WTC11 (cell line): ENCODE measurements at regions not wholly inside any gene's neighbourhood (a gene's known extent, or its start where the extent isn't known, plus 50 kb on each side); places are given as distances from the start of the nearest gene placed in this dataset.

Experiments
- ATAC-seq: fragments of 200-7000 bp; cut with Tn5 transposase; 2 replicates; pipeline ENCODE4 v1.10.0; 2021; ENCODE audit warnings: mild to moderate bottlenecking, moderate library complexity
- CTCF ChIA-PET: fragments of 300-600 bp; sonication (Branson Sonifier 250); formaldehyde crosslinking; loops from one replicate; lab custom pipeline; 2021; ENCODE audit warnings: antibody characterized with exemption; lab: Charles Lee
- POLR2A ChIA-PET: fragments of 350-600 bp; sonication (Branson Sonifier 250); formaldehyde crosslinking; loops from one replicate; lab custom pipeline; 2021; ENCODE audit warnings: antibody characterized with exemption; lab: Charles Lee
- DNase-seq: peaks from one replicate; pipeline ENCODE4 v3.0.0; 2021; ENCODE audit warnings: low spot score
- H3K27ac Mint-ChIP-seq: 2 replicates; pipeline ENCODE4 v1.8.0; 2021; ENCODE audit warnings: mixed read lengths
- H3K27me3 Mint-ChIP-seq: 2 replicates; pipeline ENCODE4 v1.8.0; 2021; ENCODE audit warnings: low read depth, mild to moderate bottlenecking, moderate library complexity, mixed read lengths
- H3K36me3 Mint-ChIP-seq: 2 replicates; pipeline ENCODE4 v1.8.0; 2021; ENCODE audit warnings: mixed read lengths
- H3K4me1 Mint-ChIP-seq: 2 replicates; pipeline ENCODE4 v1.8.0; 2022; ENCODE audit warnings: mixed read lengths
- H3K4me3 Mint-ChIP-seq: 2 replicates; pipeline ENCODE4 v1.8.0; 2021; ENCODE audit warnings: mild to moderate bottlenecking, moderate library complexity, mixed read lengths
- H3K9me3 Mint-ChIP-seq: 2 replicates; pipeline ENCODE4 v1.8.0; 2021; ENCODE audit warnings: mixed read lengths
- ARID4B ChIP-seq: sonication (generic); formaldehyde crosslinking; IDR thresholded peaks from 2 replicates; pipeline ENCODE4 v1.8.0; 2023; ENCODE audit warnings: missing genetic modification reagents, mild to moderate bottlenecking, borderline replicate concordance
- CREB1 ChIP-seq: sonication (generic); formaldehyde crosslinking; IDR thresholded peaks from 2 replicates; pipeline ENCODE4 v1.8.0; 2023; ENCODE audit warnings: mild to moderate bottlenecking, missing genetic modification reagents
- ELF4 ChIP-seq: sonication (generic); formaldehyde crosslinking; IDR thresholded peaks from 2 replicates; pipeline ENCODE4 v1.8.1; 2022; ENCODE audit warnings: low read depth, mild to moderate bottlenecking, moderate library complexity, missing genetic modification reagents
- EMX1 ChIP-seq: fragments of 250-450 bp; sonication (Bioruptor Pico); IDR thresholded peaks from 2 replicates; pipeline ENCODE4 v1.8.0; 2021; ENCODE audit warnings: mild to moderate bottlenecking
- NFYB ChIP-seq: sonication (generic); formaldehyde crosslinking; conservative IDR thresholded peaks from 2 replicates; pipeline ENCODE4 v1.8.0; 2022; ENCODE audit warnings: low read depth, missing genetic modification reagents
- NR2C2 ChIP-seq: sonication (generic); formaldehyde crosslinking; IDR thresholded peaks from 2 replicates; pipeline ENCODE4 v1.8.0; 2022; ENCODE audit warnings: mild to moderate bottlenecking, missing genetic modification reagents
- OVOL2 ChIP-seq: fragments of 250-450 bp; sonication (Bioruptor Pico); IDR thresholded peaks from 2 replicates; pipeline ENCODE4 v1.9.0; 2021; ENCODE audit warnings: mild to moderate bottlenecking, borderline replicate concordance
- TCF7 ChIP-seq: sonication (generic); formaldehyde crosslinking; IDR thresholded peaks from 2 replicates; pipeline ENCODE4 v1.8.0; 2022; ENCODE audit warnings: mild to moderate bottlenecking, low read depth, missing genetic modification reagents, moderate library complexity
- ZBTB21 ChIP-seq: sonication (generic); formaldehyde crosslinking; IDR thresholded peaks from 2 replicates; pipeline ENCODE4 v1.8.1; 2023; ENCODE audit warnings: mild to moderate bottlenecking, missing genetic modification reagents, borderline replicate concordance
- ZNF121 ChIP-seq: sonication (generic); formaldehyde crosslinking; IDR thresholded peaks from 2 replicates; pipeline ENCODE4 v1.8.0; 2023; ENCODE audit warnings: missing genetic modification reagents
- ZNF532 ChIP-seq: fragments of 250-450 bp; sonication (Bioruptor Pico); IDR thresholded peaks from 2 replicates; pipeline ENCODE4 v1.9.0; 2021; ENCODE audit warnings: mild to moderate bottlenecking, borderline replicate concordance
- TF ChIP-seq, protein P1 (sequence below): sonication (generic); formaldehyde crosslinking; IDR thresholded peaks from 2 replicates; pipeline ENCODE4 v1.8.1; 2023; ENCODE audit warnings: mild to moderate bottlenecking, missing genetic modification reagents
- TF ChIP-seq, protein P2 (sequence below): sonication (generic); formaldehyde crosslinking; IDR thresholded peaks from 2 replicates; pipeline ENCODE4 v1.8.1; 2023; ENCODE audit warnings: mild to moderate bottlenecking, missing genetic modification reagents, borderline replicate concordance

- Mint-ChIP-seq H3K36me3 (no peaks in the 10 kb centered on the region), H3K9me3 (peaks cover 24% of the 10 kb centered on the region), H3K27me3 (no peaks in the 10 kb centered on the region; the same call in 1 of the 2 replicates), H3K4me1 (no peaks in the 10 kb centered on the region), H3K4me3 (no peak overlapping the region), H3K27ac (no peak overlapping the region)
- TF ChIP-seq TCF7 (CRISPR knock-in tag), result no peak
- TF ChIP-seq, protein P1, sequence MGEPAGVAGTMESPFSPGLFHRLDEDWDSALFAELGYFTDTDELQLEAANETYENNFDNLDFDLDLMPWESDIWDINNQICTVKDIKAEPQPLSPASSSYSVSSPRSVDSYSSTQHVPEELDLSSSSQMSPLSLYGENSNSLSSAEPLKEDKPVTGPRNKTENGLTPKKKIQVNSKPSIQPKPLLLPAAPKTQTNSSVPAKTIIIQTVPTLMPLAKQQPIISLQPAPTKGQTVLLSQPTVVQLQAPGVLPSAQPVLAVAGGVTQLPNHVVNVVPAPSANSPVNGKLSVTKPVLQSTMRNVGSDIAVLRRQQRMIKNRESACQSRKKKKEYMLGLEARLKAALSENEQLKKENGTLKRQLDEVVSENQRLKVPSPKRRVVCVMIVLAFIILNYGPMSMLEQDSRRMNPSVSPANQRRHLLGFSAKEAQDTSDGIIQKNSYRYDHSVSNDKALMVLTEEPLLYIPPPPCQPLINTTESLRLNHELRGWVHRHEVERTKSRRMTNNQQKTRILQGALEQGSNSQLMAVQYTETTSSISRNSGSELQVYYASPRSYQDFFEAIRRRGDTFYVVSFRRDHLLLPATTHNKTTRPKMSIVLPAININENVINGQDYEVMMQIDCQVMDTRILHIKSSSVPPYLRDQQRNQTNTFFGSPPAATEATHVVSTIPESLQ (CRISPR knock-in tag), result no peak
- no peak for TF ChIP-seq OVOL2 (CRISPR knock-in tag)
- TF ChIP-seq ELF4 (CRISPR knock-in tag), result no peak
- no peak for TF ChIP-seq CREB1
- TF ChIP-seq ZNF532 (CRISPR knock-in tag), result no peak
- TF ChIP-seq NR2C2 (CRISPR knock-in tag), result no peak
- TF ChIP-seq EMX1 (CRISPR knock-in tag), result no peak
- POLR2A ChIA-PET, result no interaction called here
- no peak for DNase-seq
- CTCF ChIA-PET, result interaction anchor here (1.9 kb wide), 1 partner anchor 541 kb away, joined by 6 read pairs; no protein-coding TSS in a partner anchor
- ATAC-seq, result no peak
These were observed 149.5 kb downstream of the BMP4 start for GRCh38 chr14:53807108-53807507.

GRCh38 chr14:53796734-53797133 lies 159.9 kb downstream of the BMP4 start:
- ChIA-PET POLR2A (no interaction called here), CTCF (no interaction called here)
- Mint-ChIP-seq H3K27ac (no peak overlapping the region), H3K9me3 (peaks cover 12% of the 10 kb centered on the region), H3K27me3 (no peaks in the 10 kb centered on the region), H3K4me3 (no peak overlapping the region), H3K36me3 (no peaks in the 10 kb centered on the region), H3K4me1 (peaks cover 6% of the 10 kb centered on the region)
- DNase-seq, result no peak
- ATAC-seq, result no peak
- TF ChIP-seq ZNF121 (CRISPR knock-in tag) (no peak), ARID4B (CRISPR knock-in tag) (no peak), ZBTB21 (CRISPR knock-in tag) (no peak), NFYB (CRISPR knock-in tag) (no peak)
- TF ChIP-seq, protein P2, sequence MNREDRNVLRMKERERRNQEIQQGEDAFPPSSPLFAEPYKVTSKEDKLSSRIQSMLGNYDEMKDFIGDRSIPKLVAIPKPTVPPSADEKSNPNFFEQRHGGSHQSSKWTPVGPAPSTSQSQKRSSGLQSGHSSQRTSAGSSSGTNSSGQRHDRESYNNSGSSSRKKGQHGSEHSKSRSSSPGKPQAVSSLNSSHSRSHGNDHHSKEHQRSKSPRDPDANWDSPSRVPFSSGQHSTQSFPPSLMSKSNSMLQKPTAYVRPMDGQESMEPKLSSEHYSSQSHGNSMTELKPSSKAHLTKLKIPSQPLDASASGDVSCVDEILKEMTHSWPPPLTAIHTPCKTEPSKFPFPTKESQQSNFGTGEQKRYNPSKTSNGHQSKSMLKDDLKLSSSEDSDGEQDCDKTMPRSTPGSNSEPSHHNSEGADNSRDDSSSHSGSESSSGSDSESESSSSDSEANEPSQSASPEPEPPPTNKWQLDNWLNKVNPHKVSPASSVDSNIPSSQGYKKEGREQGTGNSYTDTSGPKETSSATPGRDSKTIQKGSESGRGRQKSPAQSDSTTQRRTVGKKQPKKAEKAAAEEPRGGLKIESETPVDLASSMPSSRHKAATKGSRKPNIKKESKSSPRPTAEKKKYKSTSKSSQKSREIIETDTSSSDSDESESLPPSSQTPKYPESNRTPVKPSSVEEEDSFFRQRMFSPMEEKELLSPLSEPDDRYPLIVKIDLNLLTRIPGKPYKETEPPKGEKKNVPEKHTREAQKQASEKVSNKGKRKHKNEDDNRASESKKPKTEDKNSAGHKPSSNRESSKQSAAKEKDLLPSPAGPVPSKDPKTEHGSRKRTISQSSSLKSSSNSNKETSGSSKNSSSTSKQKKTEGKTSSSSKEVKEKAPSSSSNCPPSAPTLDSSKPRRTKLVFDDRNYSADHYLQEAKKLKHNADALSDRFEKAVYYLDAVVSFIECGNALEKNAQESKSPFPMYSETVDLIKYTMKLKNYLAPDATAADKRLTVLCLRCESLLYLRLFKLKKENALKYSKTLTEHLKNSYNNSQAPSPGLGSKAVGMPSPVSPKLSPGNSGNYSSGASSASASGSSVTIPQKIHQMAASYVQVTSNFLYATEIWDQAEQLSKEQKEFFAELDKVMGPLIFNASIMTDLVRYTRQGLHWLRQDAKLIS, result no peak
